ENCODE measurements at regions not wholly inside any gene's neighbourhood (a gene's known extent, or its start where the extent isn't known, plus 50 kb on each side); places are given as distances from the start of the nearest gene placed in this dataset.
"Not testable (repeated sequence)": the region's sequence is repeated elsewhere in the genome, so short reads cannot be mapped to it uniquely, and the experiment has no call there.

GRCh38 chr2:104933151-104933917 lies 79.4 kb downstream of the POU3F3 start:
- no peak overlapping the region for H3K27ac ChIP-seq (ENCODE audit: low read depth in 1 of 2, low read length in 2 of 2)
- WGBS, 2 donors = 75 to 79% methylated on average over 9 of the region's 9 CpGs
- no peak for ATAC-seq (ENCODE audit: low FRiP score)
- no peak for DNase-seq
- intact Hi-C loops (cut with DNase I) = no loop called here
- no peaks in the 10 kb centered on the region for H3K36me3 ChIP-seq (ENCODE audit: control insufficient read depth in 1 of 2, insufficient read depth in 2 of 2, low read length in 1 of 2)
- H3K4me1 ChIP-seq (ENCODE audit: control insufficient read depth in 1 of 2, insufficient read depth in 2 of 2, low read length in 2 of 2) = no peaks in the 10 kb centered on the region
- peaks cover 4% of the 10 kb centered on the region for H3K9me3 ChIP-seq (ENCODE audit: control insufficient read depth, low read length)
- H3K4me3 ChIP-seq (ENCODE audit: low read length in 2 of 2) = no peak overlapping the region
- H3K27me3 ChIP-seq (ENCODE audit: control insufficient read depth in 1 of 2, insufficient read depth in 2 of 2, low read length in 1 of 2) = no peaks in the 10 kb centered on the region

- H3K36me3 ChIP-seq (ENCODE audit: control insufficient read depth in 1 of 2, insufficient read depth in 2 of 2, low read length in 1 of 2) = no peaks in the 10 kb centered on the region
- no peaks in the 10 kb centered on the region for H3K4me1 ChIP-seq (ENCODE audit: control insufficient read depth in 1 of 2, insufficient read depth in 2 of 2, low read length in 2 of 2)
- DNase-seq (no peak), ATAC-seq (ENCODE audit: low FRiP score) (no peak)
- H3K27me3 ChIP-seq (ENCODE audit: control insufficient read depth in 1 of 2, insufficient read depth in 2 of 2, low read length in 1 of 2) = no peaks in the 10 kb centered on the region
- H3K4me3 ChIP-seq (ENCODE audit: low read length in 2 of 2) = no peak overlapping the region
- 45 to 49% methylated on average over 4 of the region's 4 CpGs for WGBS, 2 donors
- intact Hi-C loops (cut with DNase I) = no loop called here
- no peak overlapping the region for H3K27ac ChIP-seq (ENCODE audit: low read depth in 1 of 2, low read length in 2 of 2)
- H3K9me3 ChIP-seq (ENCODE audit: control insufficient read depth, low read length) = peaks cover 4% of the 10 kb centered on the region
Observed at GRCh38 chr2:104936527-104936926, 82.6 kb downstream of the POU3F3 start.

GRCh38 chr2:104938231-104938941 lies 84.5 kb downstream of the POU3F3 start:
- DNase-seq = no peak
- H3K4me1 ChIP-seq (ENCODE audit: control insufficient read depth in 1 of 2, insufficient read depth in 2 of 2, low read length in 2 of 2) = no peaks in the 10 kb centered on the region
- H3K36me3 ChIP-seq (ENCODE audit: control insufficient read depth in 1 of 2, insufficient read depth in 2 of 2, low read length in 1 of 2) = no peaks in the 10 kb centered on the region
- ATAC-seq (ENCODE audit: low FRiP score) = no peak
- H3K27me3 ChIP-seq (ENCODE audit: control insufficient read depth in 1 of 2, insufficient read depth in 2 of 2, low read length in 1 of 2) = no peaks in the 10 kb centered on the region
- H3K27ac ChIP-seq (ENCODE audit: low read depth in 1 of 2, low read length in 2 of 2) = no peak overlapping the region
- intact Hi-C loops (cut with DNase I) = no loop called here
- no peak overlapping the region for H3K4me3 ChIP-seq (ENCODE audit: low read length in 2 of 2)
- peaks cover 4% of the 10 kb centered on the region for H3K9me3 ChIP-seq (ENCODE audit: control insufficient read depth, low read length)
- WGBS, 2 donors = 80 to 88% methylated on average over 10 of the region's 10 CpGs

GRCh38 chr2:104939570-104940217 lies 85.8 kb downstream of the POU3F3 start:
- DNase-seq (no peak), ATAC-seq (ENCODE audit: low FRiP score) (no peak)
- Histone ChIP-seq H3K27ac (ENCODE audit: low read depth in 1 of 2, low read length in 2 of 2) (no peak overlapping the region), H3K27me3 (ENCODE audit: control insufficient read depth in 1 of 2, insufficient read depth in 2 of 2, low read length in 1 of 2) (no peaks in the 10 kb centered on the region), H3K9me3 (ENCODE audit: control insufficient read depth, low read length) (no peaks in the 10 kb centered on the region), H3K36me3 (ENCODE audit: control insufficient read depth in 1 of 2, insufficient read depth in 2 of 2, low read length in 1 of 2) (no peaks in the 10 kb centered on the region), H3K4me1 (ENCODE audit: control insufficient read depth in 1 of 2, insufficient read depth in 2 of 2, low read length in 2 of 2) (peaks cover 0 to 2% of the 10 kb centered on the region in 2 donors), H3K4me3 (ENCODE audit: low read length in 2 of 2) (no peak overlapping the region)
- intact Hi-C loops (cut with DNase I) = no loop called here
- 37 to 40% methylated on average over 11 of the region's 11 CpGs for WGBS, 2 donors

- DNase-seq (no peak), ATAC-seq (ENCODE audit: low FRiP score) (no peak)
- H3K27ac ChIP-seq (ENCODE audit: low read depth in 1 of 2, low read length in 2 of 2) = no peak overlapping the region
- no peak overlapping the region for H3K4me3 ChIP-seq (ENCODE audit: low read length in 2 of 2)
- H3K36me3 ChIP-seq (ENCODE audit: control insufficient read depth in 1 of 2, insufficient read depth in 2 of 2, low read length in 1 of 2) = no peaks in the 10 kb centered on the region
- intact Hi-C loops (cut with DNase I) = no loop called here
- no peaks in the 10 kb centered on the region for H3K9me3 ChIP-seq (ENCODE audit: control insufficient read depth, low read length)
- WGBS, 2 donors = 55 to 71% methylated on average over 1 of the region's 1 CpG
- no peaks in the 10 kb centered on the region for H3K27me3 ChIP-seq (ENCODE audit: control insufficient read depth in 1 of 2, insufficient read depth in 2 of 2, low read length in 1 of 2)
- H3K4me1 ChIP-seq (ENCODE audit: control insufficient read depth in 1 of 2, insufficient read depth in 2 of 2, low read length in 2 of 2) = peaks cover 0 to 2% of the 10 kb centered on the region in 2 donors
Observed at GRCh38 chr2:104944495-104944894, 90.6 kb downstream of the POU3F3 start.

- DNase-seq (no peak), ATAC-seq (ENCODE audit: low FRiP score) (no peak)
Observed at GRCh38 chr2:104945121-104945520, 91.2 kb downstream of the POU3F3 start.

GRCh38 chr2:104945866-104946265 lies 92.0 kb downstream of the POU3F3 start:
- Histone ChIP-seq H3K4me1 (ENCODE audit: control insufficient read depth in 1 of 2, insufficient read depth in 2 of 2, low read length in 2 of 2) (peaks cover 0 to 2% of the 10 kb centered on the region in 2 donors), H3K9me3 (ENCODE audit: control insufficient read depth, low read length) (no peaks in the 10 kb centered on the region)
- WGBS, 2 donors = 45 to 51% methylated on average over 3 of the region's 3 CpGs

More at GRCh38 chr2:104945121-104945520, 91.2 kb downstream of the POU3F3 start:
- H3K9me3 ChIP-seq (ENCODE audit: control insufficient read depth, low read length) = no peaks in the 10 kb centered on the region
- WGBS, 2 donors = 6 to 12% methylated on average over 5 of the region's 5 CpGs
- H3K27me3 ChIP-seq (ENCODE audit: control insufficient read depth in 1 of 2, insufficient read depth in 2 of 2, low read length in 1 of 2) = no peaks in the 10 kb centered on the region
- intact Hi-C loops (cut with DNase I) = no loop called here
- peaks cover 0 to 2% of the 10 kb centered on the region in 2 donors for H3K4me1 ChIP-seq (ENCODE audit: control insufficient read depth in 1 of 2, insufficient read depth in 2 of 2, low read length in 2 of 2)
- no peak overlapping the region for H3K4me3 ChIP-seq (ENCODE audit: low read length in 2 of 2)
- H3K36me3 ChIP-seq (ENCODE audit: control insufficient read depth in 1 of 2, insufficient read depth in 2 of 2, low read length in 1 of 2) = no peaks in the 10 kb centered on the region
- H3K27ac ChIP-seq (ENCODE audit: low read depth in 1 of 2, low read length in 2 of 2) = no peak overlapping the region

GRCh38 chr2:104947456-104947855 lies 90.4 kb upstream of the MRPS9 start:
- H3K27ac ChIP-seq (ENCODE audit: low read depth in 1 of 2, low read length in 2 of 2); H3K27me3 ChIP-seq (ENCODE audit: control insufficient read depth in 1 of 2, insufficient read depth in 2 of 2, low read length in 1 of 2); intact Hi-C loops (cut with DNase I); H3K9me3 ChIP-seq (ENCODE audit: control insufficient read depth, low read length); H3K4me1 ChIP-seq (ENCODE audit: control insufficient read depth in 1 of 2, insufficient read depth in 2 of 2, low read length in 2 of 2); H3K36me3 ChIP-seq (ENCODE audit: control insufficient read depth in 1 of 2, insufficient read depth in 2 of 2, low read length in 1 of 2); H3K4me3 ChIP-seq (ENCODE audit: low read length in 2 of 2); DNase-seq; ATAC-seq (ENCODE audit: low FRiP score): not testable (repeated sequence)
- WGBS, 2 donors = 35 to 46% methylated on average over 7 of the region's 7 CpGs

More at GRCh38 chr2:104945866-104946265, 92.0 kb downstream of the POU3F3 start:
- no peak overlapping the region for H3K4me3 ChIP-seq (ENCODE audit: low read length in 2 of 2)
- no peaks in the 10 kb centered on the region for H3K36me3 ChIP-seq (ENCODE audit: control insufficient read depth in 1 of 2, insufficient read depth in 2 of 2, low read length in 1 of 2)
- intact Hi-C loops (cut with DNase I) = no loop called here
- no peak for ATAC-seq (ENCODE audit: low FRiP score)
- H3K27me3 ChIP-seq (ENCODE audit: control insufficient read depth in 1 of 2, insufficient read depth in 2 of 2, low read length in 1 of 2) = no peaks in the 10 kb centered on the region
- H3K27ac ChIP-seq (ENCODE audit: low read depth in 1 of 2, low read length in 2 of 2) = no peak overlapping the region
- DNase-seq = no peak
